RPMI8226 (cell line): ENCODE measurements at regions not wholly inside any gene's neighbourhood (a gene's known extent, or its start where the extent isn't known, plus 50 kb on each side); places are given as distances from the start of the nearest gene placed in this dataset.

Experiments used
- DNase-seq: peaks from one replicate; pipeline ENCODE4 v3.0.0-alpha.2; 2015

DNA sequence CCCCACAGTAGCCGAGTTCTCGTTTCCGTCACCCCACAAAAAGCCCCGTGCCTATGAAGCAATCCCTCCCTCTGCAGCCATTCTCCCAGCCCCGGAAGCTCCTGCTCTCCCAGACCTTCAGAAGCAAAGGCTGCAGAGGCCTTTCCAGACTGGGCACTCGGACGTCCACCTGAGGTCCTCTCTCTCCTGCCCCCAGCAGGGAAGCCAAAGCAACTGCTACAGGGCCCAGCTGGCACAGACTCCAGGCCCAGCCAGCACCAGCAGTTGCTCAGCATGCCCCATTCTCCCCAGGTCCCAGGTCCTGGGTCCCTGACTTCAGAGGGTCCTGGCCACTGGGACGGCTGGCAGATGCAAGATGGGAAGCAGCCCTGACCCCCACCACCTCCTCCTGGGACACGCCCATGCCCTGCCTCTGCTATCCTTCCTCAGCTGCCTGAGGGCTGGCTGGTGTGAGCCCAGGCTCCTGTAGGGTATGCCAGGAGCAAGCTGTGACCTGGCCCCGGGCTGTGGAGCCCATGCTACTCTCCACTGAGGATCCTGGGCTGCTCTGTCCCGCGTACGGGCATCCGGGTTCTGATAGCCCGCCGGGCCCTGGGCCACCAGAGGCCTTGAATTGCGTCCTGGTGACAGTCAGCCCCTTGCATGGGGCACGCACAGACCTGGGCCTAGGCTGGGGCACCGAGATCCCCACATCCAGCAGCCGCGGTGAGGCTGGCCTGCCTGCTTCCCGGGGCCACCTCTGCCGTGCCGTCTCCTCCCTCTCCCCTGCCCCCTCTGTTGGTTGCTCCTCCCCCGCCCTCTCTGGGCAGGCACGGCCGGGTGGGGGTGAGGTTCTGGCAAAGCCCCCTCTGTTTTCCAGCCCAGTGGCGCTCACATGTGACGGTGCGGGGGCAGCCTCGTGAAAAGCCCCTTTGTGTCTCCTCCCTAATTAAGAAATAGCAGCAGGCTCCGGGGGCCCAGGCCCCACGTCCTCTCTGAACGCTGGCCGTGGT lies 1310.3 kb downstream of the BRD1 start:
- DNase-seq: peak; percentile 25

DNA sequence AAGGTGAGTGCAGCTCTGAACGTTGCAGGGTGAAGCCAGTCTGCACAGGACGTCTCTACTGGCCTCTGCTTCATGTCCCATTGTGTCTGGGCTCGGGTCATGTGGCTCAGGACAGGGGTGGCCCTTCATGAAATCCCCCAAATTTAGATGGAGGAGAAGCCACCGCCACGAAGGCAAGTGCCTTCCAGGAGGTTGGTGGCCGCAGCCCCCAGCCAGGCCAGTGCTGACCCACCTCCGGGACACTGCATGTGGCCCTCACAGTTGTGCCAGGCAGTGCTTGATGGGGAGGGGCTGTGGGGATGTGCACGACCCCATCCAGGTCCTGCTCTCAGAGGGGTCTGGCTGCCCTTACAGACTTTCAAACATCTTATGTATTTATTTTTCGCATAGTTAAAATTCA lies 1311.1 kb downstream of the BRD1 start:
- no peak for DNase-seq

DNA sequence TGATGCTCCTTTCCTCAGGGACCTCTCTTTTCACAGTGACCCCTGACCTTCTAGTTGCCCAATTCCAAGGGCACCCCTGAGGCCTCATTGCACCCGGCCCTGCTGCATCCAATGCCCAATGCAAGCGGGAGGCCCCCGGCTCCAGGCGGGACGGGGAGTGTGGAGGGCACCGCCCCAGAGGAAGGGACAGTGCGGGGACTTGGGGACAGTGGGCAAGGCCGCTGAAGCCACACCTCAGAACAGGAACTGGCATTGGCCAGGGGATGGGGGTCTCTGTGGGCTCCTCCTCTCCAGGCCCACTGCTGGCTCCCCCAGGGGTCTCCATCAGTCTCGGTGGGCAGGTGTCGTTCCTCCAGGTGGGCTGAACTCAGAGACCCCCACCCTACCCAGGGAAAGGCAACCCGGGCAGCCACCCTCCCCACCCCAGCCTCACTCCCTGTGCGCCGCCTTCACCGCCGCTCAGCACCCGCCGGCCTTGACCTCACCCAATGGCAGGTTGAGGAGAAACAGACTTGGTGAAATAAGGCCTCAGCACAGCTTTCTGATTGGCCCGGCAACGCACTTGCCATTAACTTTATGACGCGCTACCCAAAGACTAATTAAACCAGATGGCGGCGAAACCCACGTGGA lies 1312.0 kb downstream of the BRD1 start:
- DNase-seq: no peak

DNA sequence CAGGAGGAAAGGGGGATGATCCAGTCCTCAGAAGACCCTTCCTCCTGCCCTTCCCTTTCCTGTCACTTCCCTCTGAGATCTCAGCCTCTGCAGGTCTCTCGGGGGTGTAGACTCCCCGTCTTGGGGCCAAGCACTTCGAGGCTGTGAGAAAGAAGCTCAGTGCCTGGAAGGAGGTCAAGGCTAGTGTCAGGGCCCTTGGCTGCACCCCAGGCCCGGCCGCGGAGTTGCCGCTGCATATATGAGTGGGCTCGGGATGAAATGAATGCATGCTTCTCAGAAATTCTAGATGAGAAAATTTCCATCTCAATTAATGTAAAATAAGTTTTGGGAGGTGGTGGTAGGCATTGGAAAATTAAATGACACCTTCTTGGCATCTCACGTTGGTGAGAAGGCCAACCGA lies 1313.7 kb downstream of the BRD1 start:
- DNase-seq: no peak

DNA sequence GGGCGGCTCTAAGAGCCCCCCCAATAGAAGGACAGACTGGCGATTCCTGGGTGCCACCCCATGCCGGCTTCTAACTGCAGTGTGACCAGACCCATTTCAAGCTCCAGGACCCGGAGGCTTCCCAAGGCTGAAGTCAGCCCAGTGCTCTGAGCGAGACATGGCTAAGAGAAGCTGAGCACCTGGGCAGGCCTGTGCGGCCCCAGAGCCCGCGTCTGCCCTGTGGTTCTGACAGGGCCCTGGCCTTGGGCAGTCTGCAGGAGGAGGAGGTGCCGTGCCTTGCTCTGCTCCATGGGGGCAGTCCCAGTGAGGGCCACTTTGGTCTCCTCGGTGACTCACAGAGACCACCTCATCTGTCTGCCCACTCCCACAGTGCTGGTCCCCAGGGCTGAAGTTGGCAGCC lies 1314.2 kb downstream of the BRD1 start:
- DNase-seq: no peak

DNA sequence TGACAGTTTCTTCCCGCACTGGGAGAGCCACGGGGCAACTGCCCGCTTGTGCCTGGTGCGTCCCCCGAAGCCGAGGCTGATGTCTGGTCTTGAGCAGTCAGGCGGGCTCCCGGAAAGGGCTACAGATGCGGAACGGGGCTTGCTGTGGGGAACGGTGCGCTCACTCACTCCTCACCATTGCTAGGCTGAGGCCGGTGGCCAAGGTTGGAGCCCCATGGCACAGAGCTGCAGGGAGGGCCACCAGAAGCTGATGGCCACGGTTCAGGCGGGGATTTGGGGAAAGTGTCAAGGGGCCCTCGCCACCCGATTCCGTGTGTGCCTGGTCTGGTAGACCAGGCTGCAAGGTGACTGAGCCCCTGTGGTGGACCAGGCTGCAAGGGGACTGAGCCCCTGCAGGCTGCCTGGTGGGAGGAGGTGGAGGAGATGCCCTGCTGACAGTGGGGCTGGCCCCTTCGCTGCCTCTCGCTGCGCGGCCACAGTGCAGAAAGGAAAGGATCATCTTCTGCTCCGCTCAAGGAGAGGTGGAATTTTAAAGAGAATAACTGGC lies 1315.8 kb downstream of the BRD1 start:
- DNase-seq: no peak

DNA sequence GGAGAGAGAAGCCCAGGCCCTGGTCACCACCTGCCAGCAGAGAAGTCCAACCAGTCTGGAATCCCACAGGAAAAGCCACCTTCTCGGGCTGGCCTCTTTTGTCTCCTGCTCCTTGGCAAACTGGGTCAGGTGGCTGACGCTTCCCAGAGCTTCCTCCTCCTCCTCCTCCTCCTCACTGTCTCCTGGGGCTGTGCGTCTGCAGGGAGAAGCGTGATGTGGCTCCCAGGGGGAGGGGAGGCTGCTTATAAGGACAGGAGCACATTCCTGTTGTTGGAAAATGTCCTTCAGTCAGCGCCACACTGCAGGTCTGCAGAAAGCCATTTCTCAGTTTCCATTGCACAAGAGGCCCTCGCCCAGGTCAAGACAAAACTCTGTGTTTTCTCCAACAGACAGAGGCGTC lies 1316.5 kb downstream of the BRD1 start:
- DNase-seq: no peak

DNA sequence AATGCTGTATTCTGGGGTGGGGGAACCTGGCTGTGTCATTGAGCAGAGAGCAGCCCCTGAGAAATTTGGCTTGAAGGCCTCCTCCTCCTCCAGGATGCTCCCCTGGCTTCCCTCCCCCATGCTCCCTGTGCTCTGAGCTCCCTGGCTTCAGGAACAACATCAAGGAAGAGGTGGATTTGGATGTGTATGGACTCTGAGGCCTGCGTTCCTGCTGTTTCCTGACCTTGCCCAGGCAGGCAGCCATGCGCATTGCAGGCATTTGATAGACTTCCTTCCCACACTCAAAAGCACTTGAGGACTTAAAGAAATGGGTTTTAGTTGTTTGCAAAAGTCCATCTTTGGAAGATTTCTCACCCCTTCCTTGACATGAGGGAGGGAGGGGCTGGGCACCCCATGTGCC lies 1317.1 kb downstream of the BRD1 start:
- no peak for DNase-seq

DNA sequence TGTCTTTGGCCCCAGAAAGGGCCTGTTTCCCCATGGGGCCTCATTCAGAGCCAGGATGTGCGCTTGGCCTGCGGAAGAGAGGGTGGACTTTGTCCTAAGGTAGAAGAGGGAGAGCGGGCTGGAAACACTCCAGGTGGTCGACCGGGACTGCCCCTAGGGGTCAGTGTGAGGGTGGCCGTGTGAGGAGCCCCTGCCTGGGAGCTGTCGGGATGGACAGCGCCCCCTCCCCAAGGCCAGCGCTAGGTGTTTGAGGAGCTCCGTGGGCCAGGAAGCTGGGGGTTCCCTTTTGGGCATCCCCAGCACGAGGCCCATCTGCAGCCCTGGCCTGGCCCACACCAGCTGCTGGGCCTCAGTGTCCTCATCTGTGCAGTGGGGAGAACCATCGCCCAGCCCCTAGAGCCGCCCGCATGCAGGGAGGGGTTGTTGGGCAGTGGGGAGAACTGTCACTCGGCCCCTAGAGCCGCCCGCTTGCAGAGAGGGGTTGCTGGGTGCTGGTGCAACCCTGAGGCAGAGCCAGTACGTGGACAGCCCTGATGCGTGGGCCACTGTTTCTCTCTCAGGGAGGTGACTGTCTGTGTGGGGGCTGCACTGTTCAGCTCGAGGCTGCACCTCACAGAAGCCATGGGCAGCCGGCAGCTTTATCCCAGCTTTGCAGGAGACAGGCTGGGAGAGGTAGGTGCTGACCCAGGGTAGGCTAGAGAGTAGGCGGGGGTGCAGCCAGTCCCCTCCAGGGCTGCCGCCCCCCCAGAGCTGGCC lies 1319.9 kb downstream of the BRD1 start:
- no peak for DNase-seq

DNA sequence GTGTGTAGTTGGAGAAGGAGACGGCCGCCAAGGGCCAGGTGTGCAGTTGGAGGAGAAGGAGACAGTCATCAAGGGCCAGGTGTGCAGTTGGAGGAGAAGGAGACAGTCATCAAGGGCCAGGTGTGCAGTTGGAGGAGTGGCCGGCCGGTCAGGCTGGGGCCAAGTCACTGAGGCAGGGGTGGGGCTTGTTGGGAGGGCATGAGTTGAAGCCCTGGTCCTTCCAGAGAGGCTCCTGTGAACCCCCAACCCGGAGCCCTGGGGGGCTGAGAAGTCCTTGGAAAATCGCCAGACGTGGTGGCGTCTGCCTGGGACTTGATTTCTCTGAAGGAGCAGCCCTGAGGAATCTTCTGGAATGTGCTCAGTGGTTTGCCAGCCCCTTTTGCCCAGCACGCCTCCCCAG lies 1320.5 kb downstream of the BRD1 start:
- peak; percentile 58 for DNase-seq

DNA sequence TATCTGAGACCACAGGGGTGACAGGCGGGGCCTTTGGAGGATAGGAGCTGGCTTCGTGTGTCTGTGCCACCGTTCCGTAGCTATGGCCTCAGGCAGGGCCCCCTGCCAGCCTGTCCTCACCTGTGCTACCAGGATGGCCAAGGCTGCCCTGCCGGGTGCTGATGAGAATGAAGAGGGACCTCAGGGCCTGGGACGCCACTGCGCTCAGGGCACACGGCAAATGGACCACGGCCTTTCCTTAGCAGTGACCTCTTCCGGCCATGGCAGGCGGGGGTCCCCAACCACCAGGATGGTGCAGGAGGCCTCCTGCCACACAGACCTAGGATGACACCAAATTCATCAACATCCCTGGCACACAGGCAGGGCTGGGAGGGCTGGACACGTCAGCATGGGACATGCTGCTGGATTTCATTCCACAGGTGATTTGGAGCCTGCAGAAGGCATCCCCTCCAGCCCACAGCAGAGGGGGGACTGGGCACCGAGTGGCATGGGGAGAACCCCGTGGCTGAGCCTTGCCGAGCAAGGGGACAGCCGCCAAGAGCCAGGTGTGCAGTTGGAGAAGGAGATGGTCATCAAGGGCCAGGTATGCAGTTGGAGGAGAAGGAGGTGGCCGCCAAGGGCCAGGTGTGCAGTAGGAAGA lies 1321.0 kb downstream of the BRD1 start:
- DNase-seq: no peak

DNA sequence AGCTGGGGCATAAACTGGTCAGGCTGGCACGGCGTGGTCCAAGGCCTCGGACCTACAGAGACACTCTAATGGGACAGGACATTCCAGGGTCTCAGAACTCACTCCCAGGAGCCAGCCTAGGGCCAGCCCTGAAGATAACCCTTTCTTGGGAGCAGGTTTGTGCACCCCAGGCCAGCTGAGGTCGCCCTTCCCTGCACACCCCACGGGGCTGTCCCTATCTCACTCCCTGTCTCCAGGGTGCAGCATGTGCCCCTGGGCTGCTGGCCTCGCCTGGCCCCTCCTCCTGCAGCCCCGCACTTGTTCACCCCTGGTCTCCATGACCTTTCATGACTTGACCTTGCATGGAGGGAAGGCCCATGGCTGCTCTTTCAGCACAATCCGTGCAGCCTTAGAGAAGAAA lies 1321.8 kb downstream of the BRD1 start:
- DNase-seq: no peak

DNA sequence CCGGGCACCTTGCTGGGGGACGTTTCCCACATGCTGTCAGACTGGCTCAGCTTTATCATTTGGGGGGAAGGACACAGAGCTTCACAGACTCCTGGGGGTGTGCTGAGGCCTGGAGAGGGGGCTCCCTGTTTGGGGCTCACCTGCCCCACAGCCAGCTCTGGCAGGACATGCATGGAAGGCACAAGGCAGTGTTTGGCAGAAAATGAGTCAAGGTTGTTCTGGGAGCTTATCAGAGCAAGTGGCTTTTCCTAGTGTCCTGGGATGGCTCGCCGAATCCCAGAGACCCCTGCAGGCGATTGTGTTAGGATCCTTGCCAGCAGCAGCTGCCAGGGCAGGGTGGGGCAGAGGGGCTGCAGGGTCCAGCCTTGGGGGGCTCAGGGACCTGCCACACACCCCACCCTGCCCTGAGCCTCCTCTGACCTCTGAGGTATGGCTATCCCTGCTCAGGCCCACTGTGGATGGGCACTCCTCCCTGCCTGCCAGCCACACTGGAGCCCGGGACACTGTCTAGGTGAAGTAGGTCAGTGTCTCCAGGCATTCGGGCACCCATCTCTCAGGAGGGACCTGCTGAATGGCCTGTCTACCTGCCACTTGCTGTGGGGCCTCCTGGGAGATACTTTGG lies 1323.0 kb downstream of the BRD1 start:
- DNase-seq: no peak

DNA sequence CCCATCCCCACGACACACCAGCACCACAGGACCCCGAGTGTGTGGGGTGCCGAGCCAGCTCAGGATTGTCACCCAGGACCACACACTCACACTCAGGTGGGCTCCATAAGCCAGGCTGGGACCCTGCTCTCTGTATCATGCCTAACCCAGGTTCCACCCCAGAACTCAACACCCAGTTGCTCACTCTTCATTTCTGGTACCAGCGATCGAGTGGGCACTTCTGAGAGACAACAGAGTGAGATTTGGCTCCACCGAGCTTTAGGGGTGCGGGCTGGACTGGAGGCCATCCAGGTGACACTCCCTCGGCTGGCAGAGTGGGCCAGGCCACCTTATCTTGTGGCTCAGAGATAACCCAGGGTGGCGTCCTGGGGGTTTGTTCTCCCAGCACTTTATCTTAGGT lies 1323.8 kb downstream of the BRD1 start:
- no peak for DNase-seq

DNA sequence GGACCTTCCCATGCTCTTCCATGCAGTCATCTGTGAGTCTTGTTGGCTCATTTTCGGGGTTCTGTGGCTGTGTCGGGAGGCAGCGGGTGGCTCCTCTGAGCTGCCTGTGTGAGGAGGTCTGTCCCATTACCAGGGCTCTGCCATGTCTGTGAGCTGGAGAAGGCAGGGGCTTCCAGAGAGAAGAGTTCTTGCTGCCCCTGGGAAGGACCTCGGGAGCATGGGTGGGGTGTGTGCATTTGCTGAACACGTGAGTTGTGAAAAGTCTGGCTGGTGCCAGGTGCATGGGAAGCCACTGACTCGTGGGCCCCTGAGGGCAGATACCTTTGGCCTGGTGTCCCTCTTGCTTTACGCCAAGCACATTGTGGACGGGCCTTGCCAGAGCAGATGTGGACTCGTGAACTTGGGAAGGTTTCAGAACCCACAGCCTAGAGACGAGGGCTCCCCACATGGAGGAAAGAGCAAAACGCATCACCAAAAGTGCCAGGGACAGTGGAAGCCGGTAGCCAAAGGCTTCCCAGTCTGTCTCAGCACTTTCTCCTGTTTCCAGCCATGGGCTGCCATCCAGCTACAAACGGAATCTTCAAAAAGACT lies 1324.5 kb downstream of the BRD1 start:
- peak; percentile 21 for DNase-seq

DNA sequence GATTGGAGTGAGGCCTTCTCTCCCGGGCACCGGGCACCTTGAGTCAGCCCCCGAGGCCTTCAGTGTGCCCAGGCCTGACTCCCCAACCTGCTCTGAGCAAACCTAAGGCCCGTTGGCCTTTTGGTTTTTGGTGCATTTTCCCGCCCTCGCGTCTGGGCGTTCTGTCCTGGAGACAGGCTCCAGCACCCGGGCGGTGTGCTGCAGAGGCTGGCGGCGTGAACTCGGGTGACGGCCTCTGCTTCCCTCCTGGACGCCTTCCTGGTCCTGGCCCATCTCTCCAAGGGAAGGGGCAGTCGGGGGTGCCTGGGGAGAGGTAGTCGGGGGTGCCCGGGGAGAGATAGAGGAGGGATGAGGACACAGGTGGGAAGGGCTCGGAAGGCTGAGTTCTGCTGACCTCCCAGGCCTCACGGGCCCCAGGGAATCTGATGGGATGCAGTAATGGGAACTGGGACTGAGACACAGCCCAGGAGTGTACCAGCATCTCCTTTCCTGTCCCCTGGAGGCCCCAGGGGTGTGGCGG lies 1326.4 kb downstream of the BRD1 start:
- DNase-seq: no peak

DNA sequence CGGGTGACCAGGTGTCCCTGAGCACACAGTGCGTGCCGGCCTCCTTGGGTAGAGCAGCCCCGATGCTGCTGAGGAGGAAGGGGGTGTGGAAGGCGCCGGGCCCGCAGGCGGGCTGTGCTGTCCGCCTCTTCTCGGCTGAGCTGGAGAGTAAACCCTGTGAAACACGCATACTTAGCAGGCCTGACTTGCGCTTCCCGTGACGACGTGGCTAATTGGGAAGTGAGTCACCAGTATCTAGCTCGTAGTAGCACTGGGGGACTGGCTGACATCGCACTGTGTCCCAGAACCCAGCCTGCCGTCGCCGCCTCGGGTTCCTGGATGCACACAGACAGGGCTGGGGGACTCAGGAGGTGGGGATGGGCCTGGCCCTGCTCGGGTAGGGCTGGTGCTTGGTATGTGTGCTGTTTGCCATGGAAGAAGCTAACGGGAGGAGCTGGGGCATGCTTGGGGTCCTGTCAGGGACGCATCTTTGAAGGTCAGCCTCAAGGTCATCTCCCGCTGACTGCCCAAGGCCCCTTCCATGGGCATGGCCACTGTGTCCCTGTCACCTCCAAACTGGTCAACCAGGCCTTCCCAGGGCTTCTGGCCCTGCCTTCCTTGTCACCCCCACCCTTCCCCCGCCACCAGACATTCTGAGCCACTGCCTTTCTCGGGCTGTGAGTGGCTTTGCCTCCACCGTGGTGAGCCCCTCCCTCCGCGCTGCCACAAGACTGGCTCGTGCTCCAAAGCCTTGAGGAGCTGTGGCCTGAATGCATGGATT lies 1327.0 kb downstream of the BRD1 start:
- DNase-seq: no peak

DNA sequence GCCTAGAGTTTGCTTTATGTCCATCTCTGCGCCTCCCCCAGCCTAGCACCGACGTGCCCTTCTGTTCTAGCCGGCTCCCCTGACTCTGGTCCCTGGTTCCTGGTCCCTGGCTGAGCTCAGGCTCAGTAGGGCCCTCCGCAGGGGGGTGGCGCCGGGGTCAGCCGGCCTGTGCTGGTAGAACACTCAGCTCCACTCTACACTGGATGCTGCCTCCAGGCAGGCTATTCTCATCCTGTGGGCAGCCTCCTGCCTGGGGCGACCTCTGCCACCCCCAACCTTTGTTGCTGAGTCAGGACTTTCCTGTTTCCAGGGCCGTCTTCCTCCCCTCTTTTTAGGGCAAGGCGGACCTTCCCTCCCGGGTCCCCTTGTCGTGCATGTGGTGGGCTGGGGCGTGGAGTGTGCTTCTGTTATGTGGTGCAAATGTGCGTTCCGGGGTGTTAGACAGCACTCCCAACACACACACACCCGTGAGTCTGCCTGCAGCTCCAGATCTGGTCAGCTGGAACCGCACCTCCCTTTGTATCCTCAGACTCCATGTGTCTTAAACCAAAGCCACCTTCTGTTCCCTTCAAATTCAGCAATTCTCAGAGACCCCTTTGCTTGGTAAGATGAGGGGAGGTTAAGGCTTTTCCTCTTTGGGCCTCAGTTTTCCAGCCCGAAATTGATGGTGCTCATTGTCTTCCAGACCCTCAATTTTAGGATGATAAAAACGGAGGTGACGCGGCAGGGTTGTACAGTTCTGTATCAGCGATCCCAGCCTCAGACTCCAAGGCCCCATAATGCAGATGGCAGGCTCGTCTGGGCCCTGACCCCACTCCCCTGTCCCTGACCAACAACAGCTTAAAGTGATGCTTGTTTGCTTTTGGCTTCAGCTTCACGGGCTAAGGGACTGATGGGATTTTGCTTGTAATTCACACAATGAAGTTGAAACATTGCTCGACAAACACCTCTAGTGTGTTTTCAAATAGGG lies 1327.9 kb downstream of the BRD1 start:
- DNase-seq: no peak

DNA sequence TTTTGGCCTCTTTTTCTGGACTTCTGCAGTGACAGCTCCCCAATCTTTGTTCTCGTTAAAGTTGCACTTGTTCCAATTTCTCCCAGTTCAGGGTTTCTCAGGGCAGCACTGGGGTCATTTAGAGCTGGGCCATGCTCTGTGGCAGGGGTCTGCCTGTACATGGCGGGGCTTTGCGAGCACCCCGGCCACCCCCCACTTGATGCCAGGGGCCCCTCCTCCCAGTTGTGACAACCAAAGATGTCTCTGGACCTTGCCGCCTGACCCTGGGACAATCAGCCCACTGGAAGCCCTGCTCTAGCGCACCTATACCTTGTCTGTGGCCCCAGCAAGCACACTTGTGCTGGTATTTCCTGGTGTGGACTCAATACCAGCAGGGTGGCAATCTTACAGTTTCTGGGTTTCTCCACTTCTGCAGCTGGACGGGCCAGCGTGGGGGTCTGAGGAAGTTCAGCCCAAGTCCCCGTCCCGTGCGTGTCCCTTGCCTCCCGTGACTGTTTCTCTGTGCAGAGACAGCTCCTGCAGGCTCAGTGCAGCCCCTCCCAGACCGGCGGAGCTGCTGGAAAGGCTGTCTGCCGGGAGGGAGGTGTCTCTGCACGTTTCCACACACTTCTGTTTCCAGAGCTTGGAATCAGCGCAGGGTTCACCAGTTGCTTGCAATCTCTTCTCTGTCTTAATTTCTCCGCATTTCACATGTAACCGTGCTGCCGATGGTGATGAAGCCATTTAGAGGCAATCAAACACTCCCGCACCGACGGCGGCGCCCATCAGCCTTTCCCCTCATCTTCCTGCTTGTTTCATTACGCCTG lies 1328.9 kb downstream of the BRD1 start:
- DNase-seq: no peak
